CD8-positive, alpha-beta memory T cell (primary cell): ENCODE measurements at regions not wholly inside any gene's neighbourhood (a gene's known extent, or its start where the extent isn't known, plus 50 kb on each side); places are given as distances from the start of the nearest gene placed in this dataset.

Experiments
- CTCF ChIA-PET: fragments of 350-600 bp; sonication (Branson Sonifier 250); formaldehyde crosslinking; loops from one replicate; lab custom pipeline; 2021; ENCODE audit warnings: antibody characterized with exemption; lab: Charles Lee
- POLR2A ChIA-PET: fragments of 350-600 bp; sonication (Branson Sonifier 250); formaldehyde crosslinking; loops from one replicate; lab custom pipeline; 2021; ENCODE audit warnings: antibody characterized with exemption; lab: Charles Lee
- DNase-seq, 5 donors: peaks; one replicate each; pipeline versions ENCODE4 v3.0.0 to v3.0.0-alpha.2; 2020 to 2022; ENCODE audit warnings: mixed read lengths in 1 of 5
- H3K27ac ChIP-seq: one replicate; pipeline ENCODE4 v1.7.0; 2013; ENCODE audit warnings: low read depth, mild to moderate bottlenecking, low read length, moderate library complexity
- H3K27me3 ChIP-seq: 2 replicates; pipeline ENCODE4 v1.7.0; 2013; ENCODE audit warnings: low read length, mild to moderate bottlenecking; ENCODE audit not compliant: insufficient read depth, poor library complexity, severe bottlenecking
- H3K36me3 ChIP-seq: 2 replicates; pipeline ENCODE4 v1.7.0; 2013; ENCODE audit warnings: mild to moderate bottlenecking, low read length, moderate library complexity; ENCODE audit not compliant: insufficient read depth
- H3K4me1 ChIP-seq: 2 replicates; pipeline ENCODE4 v1.7.0; 2013; ENCODE audit warnings: mild to moderate bottlenecking, low read length, moderate library complexity; ENCODE audit not compliant: insufficient read depth
- H3K4me3 ChIP-seq: 2 replicates; pipeline ENCODE4 v1.7.0; 2013; ENCODE audit warnings: mild to moderate bottlenecking, low read length
- H3K9me3 ChIP-seq: 2 replicates; pipeline ENCODE4 v1.7.0; 2013; ENCODE audit warnings: mild to moderate bottlenecking, low read length
- H3K27ac Mint-ChIP-seq, 8 donors: one replicate each; pipeline ENCODE4 v1.8.0; 2020 to 2021; ENCODE audit warnings: mixed read lengths in 8 of 8, mild to moderate bottlenecking in 6 of 8, inconsistent platforms in 3 of 8, moderate library complexity in 3 of 8
- H3K27me3 Mint-ChIP-seq, 2 donors: one replicate each; pipeline ENCODE4 v1.8.0; 2020 to 2021; ENCODE audit warnings: mixed read lengths in 2 of 2, mild to moderate bottlenecking in 1 of 2, moderate library complexity in 1 of 2
- H3K36me3 Mint-ChIP-seq, 3 donors: one replicate each; pipeline ENCODE4 v1.8.0; 2020 to 2021; ENCODE audit warnings: mixed read lengths in 3 of 3, inconsistent platforms in 1 of 3, mild to moderate bottlenecking in 1 of 3
- H3K4me1 Mint-ChIP-seq, 3 donors: one replicate each; pipeline ENCODE4 v1.8.0; 2020 to 2021; ENCODE audit warnings: mixed read lengths in 3 of 3, inconsistent platforms in 1 of 3, mild to moderate bottlenecking in 1 of 3
- H3K4me3 Mint-ChIP-seq, 7 donors: one replicate each; pipeline ENCODE4 v1.8.0; 2020 to 2021; ENCODE audit warnings: mixed read lengths in 7 of 7, mild to moderate bottlenecking in 6 of 7, moderate library complexity in 4 of 7, inconsistent platforms in 2 of 7
- H3K9me3 Mint-ChIP-seq, 5 donors: one replicate each; pipeline ENCODE4 v1.8.0; 2020 to 2022; ENCODE audit warnings: mixed read lengths in 5 of 5, mild to moderate bottlenecking in 3 of 5, moderate library complexity in 2 of 5, inconsistent platforms in 1 of 5

- H3K36me3 Mint-ChIP-seq: no peaks in the 10 kb centered on the region
- no peaks in the 10 kb centered on the region for H3K27me3 ChIP-seq
- no peak overlapping the region for H3K27ac Mint-ChIP-seq
- POLR2A ChIA-PET: no interaction called here
- H3K27me3 Mint-ChIP-seq: peaks cover 22% of the 10 kb centered on the region in 2 donors
- DNase-seq: no peak
- no peak overlapping the region for H3K27ac ChIP-seq
- H3K4me3 ChIP-seq: no peak overlapping the region
- no peaks in the 10 kb centered on the region for H3K4me1 Mint-ChIP-seq
- H3K9me3 ChIP-seq: no peaks in the 10 kb centered on the region
- H3K9me3 Mint-ChIP-seq: peaks cover 10 to 22% (median 11%) of the 10 kb centered on the region in 5 donors
- CTCF ChIA-PET: no interaction called here
- no peaks in the 10 kb centered on the region for H3K36me3 ChIP-seq
- no peaks in the 10 kb centered on the region for H3K4me1 ChIP-seq
- no peak overlapping the region for H3K4me3 Mint-ChIP-seq
These were observed 421.5 kb downstream of the PTPRU start for GRCh38 chr1:29657816-29658215.

DNA sequence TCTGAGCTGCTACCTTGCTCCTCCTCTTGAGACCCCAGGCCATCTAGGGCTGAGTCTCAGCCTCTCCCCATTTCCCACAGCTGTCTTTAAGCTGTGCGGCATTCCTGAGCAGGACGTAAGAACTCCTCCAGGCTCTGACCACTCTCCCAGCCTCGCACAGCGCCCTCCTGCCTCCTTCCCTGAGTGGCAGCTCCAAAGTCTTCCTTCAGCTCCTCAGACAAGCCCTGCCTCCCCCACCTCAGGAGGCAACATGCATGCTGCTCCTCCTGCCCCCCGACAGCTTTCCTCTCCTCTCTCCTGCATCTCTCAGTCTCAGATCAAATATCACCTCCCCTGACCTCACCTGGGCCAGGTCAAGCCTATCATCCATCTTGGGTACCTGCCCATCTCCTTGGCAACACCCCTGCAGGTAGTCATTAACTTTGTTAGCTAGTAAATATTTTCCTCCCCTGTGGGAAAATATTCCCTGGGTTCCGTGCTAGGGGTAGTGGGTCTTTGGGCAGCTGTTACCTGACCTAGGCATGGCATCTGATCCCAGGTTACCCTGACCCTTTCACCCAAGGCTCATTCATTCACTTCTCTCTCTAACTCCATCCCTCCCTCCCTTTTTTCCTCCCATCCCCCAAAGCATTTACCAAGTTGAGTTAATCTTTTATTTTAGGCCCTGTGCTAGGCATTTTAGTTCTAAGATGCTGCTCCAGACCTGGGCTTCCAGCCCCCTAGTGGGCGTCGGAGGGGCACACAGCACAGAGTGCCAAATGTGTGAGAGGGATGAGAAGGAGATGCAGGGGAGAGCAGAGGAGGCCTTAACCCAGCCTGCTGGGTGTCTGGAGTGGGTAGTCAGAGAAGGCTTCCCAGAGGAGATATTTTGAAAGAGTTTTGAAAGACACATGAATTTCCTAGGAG lies 419.9 kb downstream of the PTPRU start:
- DNase-seq: no peak
- H3K4me1 Mint-ChIP-seq: no peaks in the 10 kb centered on the region
- H3K9me3 Mint-ChIP-seq: peaks cover 1 to 14% (median 4%) of the 10 kb centered on the region in 5 donors
- H3K36me3 Mint-ChIP-seq: no peaks in the 10 kb centered on the region
- ChIA-PET POLR2A (no interaction called here), CTCF (no interaction called here)
- no peak overlapping the region for H3K27ac Mint-ChIP-seq
- H3K4me3 Mint-ChIP-seq: no peak overlapping the region
- Histone ChIP-seq H3K9me3 (no peaks in the 10 kb centered on the region), H3K36me3 (no peaks in the 10 kb centered on the region), H3K4me1 (no peaks in the 10 kb centered on the region), H3K27ac (no peak overlapping the region), H3K4me3 (no peak overlapping the region), H3K27me3 (no peaks in the 10 kb centered on the region)
- peaks cover 17 to 18% of the 10 kb centered on the region in 2 donors for H3K27me3 Mint-ChIP-seq

DNA sequence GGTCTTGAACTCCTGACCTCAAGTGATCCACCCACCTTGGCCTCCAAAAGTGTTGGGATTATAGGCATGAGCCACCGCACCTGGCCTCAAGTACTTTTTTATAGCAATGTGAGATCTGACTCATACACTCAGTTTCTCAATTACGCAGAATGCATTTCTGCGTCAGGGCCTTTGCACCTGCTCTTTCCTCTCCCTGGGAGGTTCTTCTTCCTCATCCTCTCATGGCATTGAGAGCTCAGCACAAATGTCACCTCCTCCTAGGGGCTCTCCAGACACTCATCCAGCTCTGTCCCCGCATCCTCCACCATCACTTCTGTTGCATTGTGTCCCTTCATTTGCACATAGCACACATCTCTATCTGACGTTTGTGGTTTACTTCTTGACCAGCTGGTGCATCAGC lies 418.8 kb downstream of the PTPRU start:
- ChIA-PET POLR2A (no interaction called here), CTCF (no interaction called here)
- Mint-ChIP-seq H3K9me3 (peaks cover 0 to 12% (median 1%) of the 10 kb centered on the region in 5 donors), H3K4me3 (no peak overlapping the region), H3K27me3 (peaks cover 16 to 17% of the 10 kb centered on the region in 2 donors), H3K36me3 (no peaks in the 10 kb centered on the region), H3K4me1 (no peaks in the 10 kb centered on the region), H3K27ac (no peak overlapping the region)
- Histone ChIP-seq H3K4me1 (no peaks in the 10 kb centered on the region), H3K9me3 (no peaks in the 10 kb centered on the region), H3K36me3 (no peaks in the 10 kb centered on the region), H3K27ac (no peak overlapping the region), H3K4me3 (no peak overlapping the region), H3K27me3 (no peaks in the 10 kb centered on the region)
- no peak for DNase-seq

DNA sequence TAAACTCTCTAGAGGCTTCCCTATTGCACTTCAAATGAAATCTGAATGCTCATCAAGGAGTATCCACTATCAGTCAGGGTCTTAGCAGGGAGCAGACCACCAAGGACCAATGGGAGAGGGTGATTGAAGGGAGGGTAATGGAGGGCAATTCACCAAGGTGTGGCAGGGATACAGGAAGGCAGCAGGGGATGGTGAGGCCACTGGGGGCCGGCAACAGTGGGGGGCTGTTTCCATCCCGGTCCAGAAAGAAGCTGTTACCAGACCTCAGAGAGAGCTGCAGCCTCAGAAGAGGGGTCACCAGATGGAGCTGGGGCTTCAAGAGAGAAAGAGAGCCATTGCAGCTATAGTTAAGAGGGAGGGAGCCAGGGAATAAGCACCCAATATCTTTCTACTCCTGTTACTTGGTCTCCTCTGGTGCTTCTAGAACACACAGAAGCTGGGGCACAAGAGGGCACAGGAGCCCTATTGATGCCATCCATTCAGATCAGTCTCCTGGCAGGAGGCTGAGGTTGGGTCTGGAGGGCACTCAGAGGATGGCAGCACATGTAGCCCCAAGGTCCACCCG lies 417.6 kb downstream of the PTPRU start:
- Mint-ChIP-seq H3K9me3 (peaks cover 0 to 12% (median 1%) of the 10 kb centered on the region in 5 donors), H3K27me3 (peaks cover 16 to 26% of the 10 kb centered on the region in 2 donors), H3K27ac (no peak overlapping the region), H3K4me3 (no peak overlapping the region), H3K4me1 (no peaks in the 10 kb centered on the region), H3K36me3 (no peaks in the 10 kb centered on the region)
- CTCF ChIA-PET: no interaction called here
- Histone ChIP-seq H3K4me3 (no peak overlapping the region), H3K27ac (no peak overlapping the region), H3K36me3 (no peaks in the 10 kb centered on the region), H3K27me3 (no peaks in the 10 kb centered on the region), H3K4me1 (no peaks in the 10 kb centered on the region), H3K9me3 (no peaks in the 10 kb centered on the region)
- POLR2A ChIA-PET: no interaction called here
- DNase-seq: no peak

DNA sequence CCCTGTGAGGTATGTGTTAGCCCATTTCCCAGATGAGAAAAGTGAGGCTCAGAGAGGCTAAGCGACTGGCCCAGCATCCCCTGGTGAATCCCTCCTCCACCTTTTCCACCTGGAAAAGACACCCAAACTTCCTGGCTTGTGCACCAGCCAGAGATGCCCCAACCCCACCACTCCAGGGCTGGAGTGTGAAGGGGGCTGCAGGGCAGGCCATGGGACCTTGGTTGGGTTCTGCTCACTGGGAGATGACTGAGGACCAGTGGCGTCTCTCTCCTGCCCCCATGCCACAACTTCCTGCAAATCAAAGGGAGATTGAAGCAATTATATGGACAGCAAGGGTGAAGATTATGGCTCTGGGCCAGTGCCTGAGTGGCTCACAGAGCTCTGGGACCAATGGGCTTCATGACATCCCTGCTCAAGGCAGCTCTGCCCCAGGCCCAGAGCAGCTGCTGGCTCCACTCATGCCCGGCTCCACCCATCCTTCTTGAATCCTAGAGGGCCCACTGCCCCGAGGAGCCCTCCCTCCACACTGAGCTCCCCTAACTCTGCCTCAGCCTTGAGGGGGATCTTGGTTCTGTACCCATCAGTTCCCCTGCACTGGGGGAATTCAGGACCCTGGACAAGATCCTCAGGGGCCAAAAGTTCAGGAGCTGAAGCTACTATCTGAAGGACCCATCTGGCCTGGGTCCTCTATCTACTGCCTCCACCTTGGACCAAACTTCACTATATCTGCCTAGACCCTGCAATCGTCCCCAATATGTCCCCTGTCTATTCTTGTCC lies 416.9 kb downstream of the PTPRU start:
- Histone ChIP-seq H3K4me3 (no peak overlapping the region), H3K9me3 (no peaks in the 10 kb centered on the region), H3K27me3 (no peaks in the 10 kb centered on the region), H3K4me1 (no peaks in the 10 kb centered on the region), H3K27ac (no peak overlapping the region), H3K36me3 (no peaks in the 10 kb centered on the region)
- no peaks in the 10 kb centered on the region for H3K4me1 Mint-ChIP-seq
- ChIA-PET CTCF (no interaction called here), POLR2A (no interaction called here)
- H3K36me3 Mint-ChIP-seq: no peaks in the 10 kb centered on the region
- peak overlapping the region in 1 of 8 donors; percentile 3 for H3K27ac Mint-ChIP-seq
- no peak overlapping the region for H3K4me3 Mint-ChIP-seq
- peaks cover 0 to 12% (median 1%) of the 10 kb centered on the region in 5 donors for H3K9me3 Mint-ChIP-seq
- DNase-seq: no peak
- H3K27me3 Mint-ChIP-seq: peaks cover 18 to 31% of the 10 kb centered on the region in 2 donors

DNA sequence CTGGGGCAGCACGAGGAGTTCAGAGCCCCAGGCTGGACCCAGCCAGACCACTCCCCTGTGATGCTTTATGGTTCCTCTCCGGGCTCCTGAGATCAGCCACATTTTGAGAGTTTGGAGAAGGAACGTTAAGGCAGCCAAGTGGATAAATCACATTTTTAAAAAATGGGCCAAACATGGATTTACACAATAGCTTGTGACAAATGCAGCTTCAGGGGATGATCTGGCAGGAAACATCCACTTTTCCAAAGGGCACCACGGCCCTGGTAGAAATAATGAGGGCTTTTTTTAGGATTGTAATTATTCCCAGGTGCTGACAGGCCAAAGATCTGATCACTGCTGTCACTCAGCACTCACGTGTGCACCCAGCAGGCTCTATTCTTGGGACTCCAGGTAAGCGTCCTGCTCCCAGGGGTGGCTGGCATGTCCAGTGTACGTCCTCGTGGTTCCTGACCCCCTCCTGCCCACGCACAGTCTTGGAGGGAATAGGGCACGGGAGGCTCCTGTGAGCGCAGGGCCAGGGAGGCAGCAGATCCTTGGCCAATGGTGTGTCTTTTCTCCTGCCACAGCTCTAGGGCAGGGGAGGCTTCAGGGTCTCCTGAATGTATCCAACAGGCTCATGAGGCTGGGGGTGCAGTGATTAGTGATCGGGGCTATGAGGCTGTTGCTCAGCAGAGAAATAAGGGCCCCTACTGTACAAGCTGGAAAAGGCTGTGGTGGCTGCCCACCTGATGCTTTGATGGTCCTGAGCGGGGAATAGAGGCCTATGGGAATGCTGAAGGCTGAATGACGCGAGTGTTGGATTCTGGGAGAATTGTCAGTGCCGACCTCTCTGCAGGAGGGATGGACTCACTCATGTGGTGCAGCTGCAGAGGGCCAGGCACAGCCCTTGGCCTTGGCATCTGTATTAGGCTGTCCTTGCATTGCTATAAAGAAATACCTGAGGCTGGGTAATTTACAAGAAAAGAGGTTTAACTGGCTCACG lies 415.7 kb downstream of the PTPRU start:
- H3K36me3 Mint-ChIP-seq: no peaks in the 10 kb centered on the region
- H3K9me3 Mint-ChIP-seq: peaks cover 0 to 10% (median 1%) of the 10 kb centered on the region in 5 donors
- Histone ChIP-seq H3K4me3 (no peak overlapping the region), H3K27ac (no peak overlapping the region), H3K27me3 (no peaks in the 10 kb centered on the region), H3K36me3 (no peaks in the 10 kb centered on the region), H3K4me1 (no peaks in the 10 kb centered on the region), H3K9me3 (no peaks in the 10 kb centered on the region)
- H3K27me3 Mint-ChIP-seq: peaks cover 22 to 39% of the 10 kb centered on the region in 2 donors
- CTCF ChIA-PET: no interaction called here
- POLR2A ChIA-PET: no interaction called here
- H3K4me1 Mint-ChIP-seq: no peaks in the 10 kb centered on the region
- no peak overlapping the region for H3K4me3 Mint-ChIP-seq
- no peak for DNase-seq
- H3K27ac Mint-ChIP-seq: no peak overlapping the region

GRCh38 chr1:29651246-29651645 lies 414.9 kb downstream of the PTPRU start:
- no peak overlapping the region for H3K4me3 ChIP-seq
- no peak overlapping the region for H3K4me3 Mint-ChIP-seq
- no peak overlapping the region for H3K27ac Mint-ChIP-seq
- POLR2A ChIA-PET: no interaction called here
- H3K27me3 Mint-ChIP-seq: peaks cover 19 to 35% of the 10 kb centered on the region in 2 donors
- no peak overlapping the region for H3K27ac ChIP-seq
- no peaks in the 10 kb centered on the region for H3K4me1 Mint-ChIP-seq
- H3K36me3 Mint-ChIP-seq: no peaks in the 10 kb centered on the region
- H3K9me3 ChIP-seq: no peaks in the 10 kb centered on the region
- H3K27me3 ChIP-seq: no peaks in the 10 kb centered on the region
- CTCF ChIA-PET: no interaction called here
- no peaks in the 10 kb centered on the region for H3K36me3 ChIP-seq
- DNase-seq: no peak
- peaks cover 0 to 7% (median 0%) of the 10 kb centered on the region in 5 donors for H3K9me3 Mint-ChIP-seq
- H3K4me1 ChIP-seq: no peaks in the 10 kb centered on the region
